GM12892 (cell line): ENCODE measurements at regions not wholly inside any gene's neighbourhood (a gene's known extent, or its start where the extent isn't known, plus 50 kb on each side); places are given as distances from the start of the nearest gene placed in this dataset.

ENCODE experiments used
- DNase-seq: peaks from one replicate; pipeline ENCODE4 v3.0.0; 2011; ENCODE audit not compliant: insufficient read length
- FAIRE-seq: peaks from 2 replicates; lab custom pipeline; 2011; peaks lifted over from hg19 to GRCh38; lab: Jason Lieb, UNC
- POLR2A ChIP-seq: IDR thresholded peaks from 2 replicates; pipeline ENCODE4 v1.6.1; 2011; ENCODE audit warnings: low read depth, low read length, control low read depth
- POLR2AphosphoS5 ChIP-seq: IDR thresholded peaks from 2 replicates; pipeline ENCODE4 v1.6.1; 2011; ENCODE audit warnings: low read depth, low read length, control low read depth
- TAF1 ChIP-seq: IDR thresholded peaks from 2 replicates; pipeline ENCODE4 v1.6.1; 2011; ENCODE audit warnings: low read depth, mild to moderate bottlenecking, control low read depth, low read length, borderline replicate concordance

DNA sequence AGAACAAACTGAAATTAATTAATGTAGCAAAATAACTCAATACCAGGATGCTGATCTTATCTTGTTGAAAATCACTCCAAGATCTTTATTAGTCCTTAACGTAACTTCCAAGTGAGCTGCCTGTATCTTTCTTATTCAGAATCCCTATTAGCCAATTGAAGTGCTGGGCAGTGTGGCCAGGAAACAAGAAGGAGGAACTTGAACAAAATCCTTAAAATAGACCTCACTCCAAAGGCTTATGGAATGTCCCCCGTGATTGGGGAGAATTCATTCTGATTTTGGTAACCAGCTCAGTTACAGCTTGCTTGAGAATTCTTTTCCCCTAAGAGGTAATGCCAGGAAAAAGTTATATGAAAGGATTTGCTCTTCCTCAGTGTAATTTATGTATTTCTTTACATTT, 171.0 kb downstream of the DEPDC1B start:
- no peak for DNase-seq
- no peak for FAIRE-seq
- no peak for TF ChIP-seq TAF1
- no peak for TF ChIP-seq POLR2A
- TF ChIP-seq POLR2AphosphoS5: no peak

GRCh38 chr5:60527072-60527471, 172.9 kb downstream of the DEPDC1B start:
- no peak for DNase-seq
- no peak for FAIRE-seq

GRCh38 chr5:60526336-60526875, 173.6 kb downstream of the DEPDC1B start:
- DNase-seq: no peak
- TF ChIP-seq POLR2AphosphoS5 (no peak), POLR2A (no peak), TAF1 (no peak)
- FAIRE-seq: no peak

More at GRCh38 chr5:60527072-60527471, 172.9 kb downstream of the DEPDC1B start:
- no peak for TF ChIP-seq POLR2AphosphoS5
- TF ChIP-seq POLR2A: no peak
- no peak for TF ChIP-seq TAF1

- TF ChIP-seq POLR2A (0 out of 2 replicates have a peak, but pooled peaks have one; percentile 38), TAF1 (no peak), POLR2AphosphoS5 (no peak)
- peak; percentile 99 for FAIRE-seq
- DNase-seq: peak; percentile 41
These were observed 177.6 kb downstream of the DEPDC1B start for GRCh38 chr5:60522292-60522905.

GRCh38 chr5:60521376-60522291, 178.3 kb downstream of the DEPDC1B start:
- no peak for FAIRE-seq
- peak; percentile 47 for TF ChIP-seq POLR2A
- TF ChIP-seq POLR2AphosphoS5: peak; percentile 61
- no peak for TF ChIP-seq TAF1
- no peak for DNase-seq

DNA sequence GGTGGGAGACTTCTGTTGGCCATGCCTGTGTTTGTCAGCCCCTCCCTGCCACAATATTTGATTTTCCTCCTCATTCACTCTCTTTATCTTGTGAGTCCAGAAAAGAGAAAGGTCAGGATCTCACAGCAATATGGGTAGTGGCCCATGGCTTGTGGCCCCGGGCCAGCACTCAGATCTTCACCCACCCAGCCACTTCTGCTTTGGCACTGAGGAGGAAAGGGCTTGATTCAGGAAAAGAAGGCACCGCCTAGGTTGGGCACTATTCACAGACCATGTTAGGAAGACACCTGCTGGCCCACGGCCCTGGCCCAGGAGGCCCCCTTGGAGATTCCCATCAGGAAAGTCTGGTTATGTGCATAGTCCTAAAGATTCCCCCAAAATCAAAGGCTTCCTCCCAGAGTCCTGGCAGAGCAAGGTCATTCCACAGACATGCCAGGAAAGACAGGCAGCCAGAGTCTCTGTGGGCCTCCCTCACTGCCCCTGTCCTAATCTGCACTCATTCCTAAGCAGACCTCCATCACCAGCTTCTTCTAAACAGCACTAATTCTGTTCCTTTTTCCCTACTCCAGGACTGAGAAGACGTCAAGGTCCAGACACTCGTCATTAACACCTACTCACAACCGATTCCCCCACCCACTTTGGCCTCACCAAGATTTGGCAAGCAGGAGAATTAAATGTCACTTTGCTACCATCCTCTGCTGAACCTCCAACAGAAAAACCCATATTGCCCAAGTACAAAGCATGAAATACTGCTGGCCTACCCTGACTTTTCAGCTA, 179.3 kb downstream of the DEPDC1B start:
- no peak for TF ChIP-seq TAF1
- no peak; the same call in 1 of the 2 replicates for TF ChIP-seq POLR2AphosphoS5
- TF ChIP-seq POLR2A: no peak
- DNase-seq (no peak), FAIRE-seq (peak; percentile 94)

GRCh38 chr5:60519372-60519771, 180.6 kb downstream of the DEPDC1B start:
- DNase-seq: no peak
- TF ChIP-seq POLR2AphosphoS5 (no peak), POLR2A (no peak), TAF1 (no peak)
- FAIRE-seq: peak; percentile 56

DNA sequence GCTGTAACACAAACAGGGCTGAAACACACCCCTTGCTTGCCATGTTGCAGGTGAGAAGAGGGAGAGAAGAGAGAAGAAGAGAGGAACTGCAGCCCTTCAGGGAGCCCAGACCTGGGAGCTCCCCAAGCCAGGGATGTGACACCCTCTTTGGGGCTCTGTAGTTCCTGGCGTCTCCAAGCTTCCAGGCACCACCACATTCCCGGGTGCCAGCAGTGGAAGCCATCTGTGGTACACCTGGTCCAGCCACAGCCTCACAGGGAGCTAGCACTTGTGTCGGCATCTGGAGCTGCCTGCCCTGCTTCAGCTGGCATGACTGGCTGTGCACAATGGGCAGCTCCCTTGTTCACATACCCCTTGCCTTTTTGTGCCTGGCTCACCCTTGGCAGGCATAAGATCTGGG, 182.1 kb downstream of the DEPDC1B start:
- no peak for TF ChIP-seq TAF1
- TF ChIP-seq POLR2A: no peak
- TF ChIP-seq POLR2AphosphoS5: no peak
- FAIRE-seq (no peak), DNase-seq (no peak)

DNA sequence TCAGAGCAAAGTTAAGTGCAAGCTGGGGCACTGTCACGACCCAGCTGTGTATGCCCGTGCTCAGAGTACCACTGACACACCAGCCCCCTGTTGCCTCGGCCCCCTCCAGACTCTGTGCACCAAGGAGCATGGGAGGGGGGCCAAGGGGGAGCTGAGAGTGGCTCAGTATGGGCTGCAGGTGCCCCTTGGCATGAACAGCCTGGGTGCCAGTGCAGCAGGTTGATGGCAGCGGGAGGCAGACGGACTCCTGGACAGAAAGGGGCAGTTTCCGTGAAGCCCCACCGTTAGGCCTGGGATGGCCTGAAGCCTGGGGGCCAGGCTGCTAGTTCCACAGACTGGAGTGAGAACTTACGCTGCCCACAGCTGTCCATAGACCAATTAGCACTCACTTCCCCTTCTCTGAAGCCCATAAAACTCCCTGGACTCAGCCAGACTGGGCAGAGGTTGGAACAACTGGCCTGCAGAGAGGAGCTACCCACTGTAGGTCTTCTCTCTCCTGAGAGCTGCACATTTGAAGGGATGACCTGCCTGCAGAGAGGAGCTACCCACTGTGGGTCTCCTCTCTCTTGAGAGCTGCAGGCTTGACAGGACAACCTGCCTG, 182.8 kb downstream of the DEPDC1B start:
- TF ChIP-seq POLR2AphosphoS5: no peak
- no peak for TF ChIP-seq TAF1
- no peak for TF ChIP-seq POLR2A
- DNase-seq (no peak), FAIRE-seq (peak; percentile 71)

GRCh38 chr5:60516688-60517087, 183.3 kb downstream of the DEPDC1B start:
- TF ChIP-seq TAF1 (no peak), POLR2AphosphoS5 (no peak), POLR2A (no peak)
- DNase-seq (no peak), FAIRE-seq (no peak)

- FAIRE-seq: no peak
- TF ChIP-seq POLR2A (no peak), TAF1 (no peak)
These were observed 185.8 kb downstream of the DEPDC1B start for GRCh38 chr5:60514152-60514551.

More at GRCh38 chr5:60514152-60514551, 185.8 kb downstream of the DEPDC1B start:
- no peak for DNase-seq
